HG02588 (cell line): ENCODE measurements at regions not wholly inside any gene's neighbourhood (a gene's known extent, or its start where the extent isn't known, plus 50 kb on each side); places are given as distances from the start of the nearest gene placed in this dataset.
A peak's percentile ranks its signal among the peaks of the same experiment; 100 is the strongest.
"Not testable (repeated sequence)": the region's sequence is repeated elsewhere in the genome, so short reads cannot be mapped to it uniquely, and the experiment has no call there.

ENCODE experiments used
- ATAC-seq: cut with Tn5 transposase; IDR thresholded peaks from one replicate; pipeline ENCODE4 v1.9.1; 2021; ENCODE audit warnings: mild to moderate bottlenecking, moderate library complexity; ENCODE audit not compliant: unreplicated experiment

GRCh38 chr5:99032234-99033013 lies 103.6 kb upstream of the CHD1 start:
- peak; percentile 38 for ATAC-seq

- ATAC-seq: no peak
Observed at GRCh38 chr5:99030906-99031440, 102.2 kb upstream of the CHD1 start.

- ATAC-seq: no peak
Observed at GRCh38 chr5:99029172-99029571, 100.4 kb upstream of the CHD1 start.

- ATAC-seq: not testable (repeated sequence)
Observed at GRCh38 chr5:99028170-99028569, 99.4 kb upstream of the CHD1 start.

GRCh38 chr5:99025298-99026045 lies 96.7 kb upstream of the CHD1 start:
- no peak for ATAC-seq

GRCh38 chr5:99023330-99023729 lies 94.5 kb upstream of the CHD1 start:
- no peak for ATAC-seq

GRCh38 chr5:99022250-99022649 lies 93.4 kb upstream of the CHD1 start:
- ATAC-seq: no peak

GRCh38 chr5:99020698-99021048 lies 91.9 kb upstream of the CHD1 start:
- ATAC-seq: no peak

GRCh38 chr5:99019812-99020697 lies 91.2 kb upstream of the CHD1 start:
- no peak for ATAC-seq

GRCh38 chr5:99019254-99019653 lies 90.4 kb upstream of the CHD1 start:
- ATAC-seq: no peak

GRCh38 chr5:99010294-99010693 lies 81.5 kb upstream of the CHD1 start:
- no peak for ATAC-seq

GRCh38 chr5:99008009-99008408 lies 79.2 kb upstream of the CHD1 start:
- not testable (repeated sequence) for ATAC-seq

- no peak for ATAC-seq
Observed at GRCh38 chr5:99005506-99005905, 76.7 kb upstream of the CHD1 start.

GRCh38 chr5:99004960-99005359 lies 76.2 kb upstream of the CHD1 start:
- peak; percentile 99 for ATAC-seq

GRCh38 chr5:99000876-99001275 lies 72.1 kb upstream of the CHD1 start:
- ATAC-seq: no peak

GRCh38 chr5:99000221-99000620 lies 71.4 kb upstream of the CHD1 start:
- no peak for ATAC-seq

GRCh38 chr5:98999631-99000030 lies 70.8 kb upstream of the CHD1 start:
- no peak for ATAC-seq

GRCh38 chr5:98997000-98997399 lies 68.2 kb upstream of the CHD1 start:
- no peak for ATAC-seq

GRCh38 chr5:98994611-98995010 lies 65.8 kb upstream of the CHD1 start:
- ATAC-seq: no peak

GRCh38 chr5:98993512-98993911 lies 64.7 kb upstream of the CHD1 start:
- no peak for ATAC-seq

- no peak for ATAC-seq
Observed at GRCh38 chr5:98992552-98992951, 63.7 kb upstream of the CHD1 start.
